Natural killer cell (primary cell): ENCODE measurements at regions not wholly inside any gene's neighbourhood (a gene's known extent, or its start where the extent isn't known, plus 50 kb on each side); places are given as distances from the start of the nearest gene placed in this dataset.

ENCODE experiments used
- ATAC-seq, 3 donors: fragments of 150-1000 bp in 2 of 3; fragments of 200-7000 bp in 1 of 3; cut with Tn5 transposase; 1 replicate in 1 of 3; 2 replicates in 2 of 3; pipeline ENCODE4 v1.10.0; 2021; ENCODE audit warnings: mild to moderate bottlenecking in 2 of 3, moderate library complexity in 2 of 3
- DNase-seq, 2 donors: peaks; one replicate each; pipeline versions ENCODE4 v3.0.0 to v3.0.0-alpha.2; 2013 to 2021; ENCODE audit warnings: mixed read lengths in 1 of 2
- H3K27ac ChIP-seq: one replicate; pipeline ENCODE4 v1.5.1; 2013; ENCODE audit warnings: mild to moderate bottlenecking, low read length
- H3K27me3 ChIP-seq: one replicate; pipeline ENCODE4 v1.6.1; 2013; ENCODE audit warnings: low read length; ENCODE audit not compliant: control insufficient read depth, insufficient read depth
- H3K36me3 ChIP-seq: one replicate; pipeline ENCODE4 v1.6.1; 2013; ENCODE audit warnings: low read length; ENCODE audit not compliant: control insufficient read depth, insufficient read depth
- H3K4me1 ChIP-seq: one replicate; pipeline ENCODE4 v1.6.1; 2013; ENCODE audit warnings: low read length; ENCODE audit not compliant: control insufficient read depth, insufficient read depth
- H3K4me3 ChIP-seq: one replicate; pipeline ENCODE4 v1.5.1; 2013; ENCODE audit warnings: low read length
- H3K9me3 ChIP-seq: one replicate; pipeline ENCODE4 v1.6.1; 2013; ENCODE audit warnings: low read length; ENCODE audit not compliant: control insufficient read depth, insufficient read depth
- H3K27ac Mint-ChIP-seq, 2 donors: one replicate each; pipeline ENCODE4 v1.8.0; 2022; ENCODE audit warnings: mild to moderate bottlenecking in 2 of 2, mixed read lengths in 2 of 2, moderate library complexity in 1 of 2
- H3K27me3 Mint-ChIP-seq, 2 donors: one replicate each; pipeline ENCODE4 v1.8.0; 2022; ENCODE audit warnings: low read depth in 2 of 2, mixed read lengths in 2 of 2
- H3K36me3 Mint-ChIP-seq: one replicate; pipeline ENCODE4 v1.8.0; 2022; ENCODE audit warnings: mixed read lengths
- H3K4me1 Mint-ChIP-seq, 2 donors: one replicate each; pipeline ENCODE4 v1.8.0; 2022; ENCODE audit warnings: mixed read lengths in 2 of 2
- H3K4me3 Mint-ChIP-seq: one replicate; pipeline ENCODE4 v1.8.0; 2022; ENCODE audit warnings: mild to moderate bottlenecking, moderate library complexity, mixed read lengths
- H3K9me3 Mint-ChIP-seq, 2 donors: one replicate each; pipeline ENCODE4 v1.8.0; 2022; ENCODE audit warnings: mixed read lengths in 2 of 2
- CTCF ChIP-seq: fragments of 200-600 bp; IDR thresholded peaks from one replicate; pipeline ENCODE4 v1.8.0; 2022; ENCODE audit warnings: antibody characterized with exemption
- WGBS: methylation state at CpG from one replicate; pipeline ENCODE4 v1.1.7; 2013; ENCODE audit warnings: missing lambda C conversion rate; ENCODE audit not compliant: insufficient coverage; 5-methylcytosine and 5-hydroxymethylcytosine counted together
- intact Hi-C: fragments of 100-400 bp; cut with micrococcal nuclease; formaldehyde crosslinking; loops from one replicate; pipeline ENCODE4 v1.14.2; 2022

DNA sequence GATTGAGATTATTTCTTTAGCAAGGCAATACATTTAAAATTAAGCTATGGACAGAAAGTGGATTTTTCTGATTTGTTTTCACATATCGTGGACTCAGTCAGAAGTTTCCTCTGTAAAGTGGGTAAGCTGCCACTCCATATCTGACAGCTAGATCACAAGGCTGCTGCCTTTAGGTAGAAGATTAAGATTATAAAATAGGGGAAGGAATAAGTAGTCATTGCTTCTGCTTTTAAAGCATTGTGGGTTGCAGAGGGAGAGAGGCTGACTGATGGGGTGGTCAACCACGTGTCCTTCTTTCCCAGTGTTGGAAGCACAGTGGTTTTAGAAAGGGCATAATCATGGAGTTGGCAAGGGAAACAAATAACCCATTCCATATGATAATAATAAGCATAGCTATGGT, 74.3 kb upstream of the MOCS2 start:
- TF ChIP-seq CTCF, result no peak
- Mint-ChIP-seq H3K9me3 (peaks cover 0 to 3% of the 10 kb centered on the region in 2 donors), H3K36me3 (no peaks in the 10 kb centered on the region), H3K4me3 (no peak overlapping the region), H3K27ac (no peak overlapping the region), H3K4me1 (no peaks in the 10 kb centered on the region), H3K27me3 (no peaks in the 10 kb centered on the region)
- peak in 1 of 3 donors; percentile 66 for ATAC-seq
- Histone ChIP-seq H3K27me3 (no peaks in the 10 kb centered on the region), H3K4me3 (no peak overlapping the region), H3K36me3 (no peaks in the 10 kb centered on the region), H3K27ac (no peak overlapping the region), H3K9me3 (no peaks in the 10 kb centered on the region), H3K4me1 (no peaks in the 10 kb centered on the region)
- WGBS, result 92% methylated on average over 1 of the region's 2 CpGs
- DNase-seq, result no peak
- intact Hi-C loops, result no loop called here

GRCh38 chr5:53191548-53192165, 82.1 kb upstream of the MOCS2 start:
- Mint-ChIP-seq H3K27me3 (peaks cover 0 to 7% of the 10 kb centered on the region in 2 donors), H3K9me3 (peaks cover 7 to 10% of the 10 kb centered on the region in 2 donors), H3K36me3 (no peaks in the 10 kb centered on the region), H3K27ac (no peak overlapping the region), H3K4me3 (no peak overlapping the region), H3K4me1 (no peaks in the 10 kb centered on the region)
- no peaks in the 10 kb centered on the region for H3K36me3 ChIP-seq
- H3K27me3 ChIP-seq, result peaks cover 2% of the 10 kb centered on the region
- no peak for TF ChIP-seq CTCF
- no peak overlapping the region for H3K27ac ChIP-seq
- no peaks in the 10 kb centered on the region for H3K9me3 ChIP-seq
- no peak for DNase-seq
- no peaks in the 10 kb centered on the region for H3K4me1 ChIP-seq
- H3K4me3 ChIP-seq, result no peak overlapping the region
- ATAC-seq, result no peak
- WGBS, result 72% methylated on average over 2 of the region's 4 CpGs
- intact Hi-C loops, result no loop called here

- peaks cover 6 to 11% of the 10 kb centered on the region in 2 donors for H3K9me3 Mint-ChIP-seq
- H3K4me3 ChIP-seq, result no peak overlapping the region
- H3K36me3 Mint-ChIP-seq, result no peaks in the 10 kb centered on the region
- H3K36me3 ChIP-seq, result no peaks in the 10 kb centered on the region
- no peaks in the 10 kb centered on the region for H3K9me3 ChIP-seq
- no peaks in the 10 kb centered on the region for H3K4me1 Mint-ChIP-seq
- H3K4me3 Mint-ChIP-seq, result no peak overlapping the region
- intact Hi-C loops, result no loop called here
- no peak for DNase-seq
- H3K27ac ChIP-seq, result no peak overlapping the region
- H3K27me3 ChIP-seq, result peaks cover 2% of the 10 kb centered on the region
- H3K27ac Mint-ChIP-seq, result no peak overlapping the region
- no peak for TF ChIP-seq CTCF
- no peak for ATAC-seq
- no peaks in the 10 kb centered on the region for H3K4me1 ChIP-seq
- WGBS, result 88% methylated on average over 2 of the region's 2 CpGs
- H3K27me3 Mint-ChIP-seq, result peaks cover 0 to 10% of the 10 kb centered on the region in 2 donors
These were observed 84.5 kb upstream of the MOCS2 start for GRCh38 chr5:53194086-53194485.

GRCh38 chr5:53199882-53200281, 90.3 kb upstream of the MOCS2 start:
- Mint-ChIP-seq H3K9me3 (peaks cover 2 to 3% of the 10 kb centered on the region in 2 donors), H3K36me3 (no peaks in the 10 kb centered on the region), H3K27ac (no peak overlapping the region), H3K27me3 (peaks cover 0 to 4% of the 10 kb centered on the region in 2 donors), H3K4me3 (no peak overlapping the region), H3K4me1 (no peaks in the 10 kb centered on the region)
- TF ChIP-seq CTCF, result no peak
- DNase-seq (no peak), ATAC-seq (no peak)
- Histone ChIP-seq H3K4me1 (no peaks in the 10 kb centered on the region), H3K27ac (no peak overlapping the region), H3K9me3 (no peaks in the 10 kb centered on the region), H3K36me3 (no peaks in the 10 kb centered on the region), H3K27me3 (no peaks in the 10 kb centered on the region), H3K4me3 (no peak overlapping the region)
- intact Hi-C loops, result no loop called here
